Calu3 (cell line): ENCODE measurements at regions not wholly inside any gene's neighbourhood (a gene's known extent, or its start where the extent isn't known, plus 50 kb on each side); places are given as distances from the start of the nearest gene placed in this dataset.

ENCODE experiments used
- BruUV-seq: library from RNA; stranded (reverse); fragments of 400-500 nt; replicated peaks from 2 replicates; lab custom pipeline; 2021; lab: Mats Ljungman, UMichigan
- CTCF ChIA-PET: fragments of 300-600 bp; sonication (Branson Sonifier 250); formaldehyde crosslinking; loops from one replicate; lab custom pipeline; 2022; ENCODE audit warnings: antibody characterized with exemption; lab: Charles Lee
- DNase-seq: peaks from one replicate; pipeline ENCODE4 v3.0.0; 2022
- H3K27ac Mint-ChIP-seq: one replicate; pipeline ENCODE4 v1.8.0; 2022; ENCODE audit warnings: mixed read lengths; ENCODE audit not compliant: unreplicated experiment
- H3K27me3 Mint-ChIP-seq: one replicate; pipeline ENCODE4 v1.8.0; 2022; ENCODE audit warnings: mixed read lengths; ENCODE audit not compliant: unreplicated experiment
- H3K36me3 Mint-ChIP-seq: one replicate; pipeline ENCODE4 v1.8.0; 2022; ENCODE audit warnings: mild to moderate bottlenecking, moderate library complexity, mixed read lengths; ENCODE audit not compliant: insufficient read depth, unreplicated experiment
- H3K4me1 Mint-ChIP-seq: one replicate; pipeline ENCODE4 v1.8.0; 2022; ENCODE audit warnings: mild to moderate bottlenecking, low read depth, mixed read lengths; ENCODE audit not compliant: unreplicated experiment
- H3K4me3 Mint-ChIP-seq: one replicate; pipeline ENCODE4 v1.8.0; 2022; ENCODE audit warnings: mild to moderate bottlenecking, low read depth, moderate library complexity, mixed read lengths; ENCODE audit not compliant: unreplicated experiment
- H3K9me3 Mint-ChIP-seq: one replicate; pipeline ENCODE4 v1.8.0; 2022; ENCODE audit warnings: low read depth, mixed read lengths; ENCODE audit not compliant: unreplicated experiment
- intact Hi-C: fragments of 100-400 bp; cut with micrococcal nuclease; formaldehyde crosslinking; loops from one replicate; pipeline ENCODE4 v1.10.0; 2022; ENCODE audit not compliant: unreplicated experiment
- TF ChIP-seq, protein P1 (sequence below): fragments of 200-600 bp; IDR thresholded peaks from one replicate; pipeline ENCODE4 v1.8.0; 2022; ENCODE audit warnings: antibody characterized with exemption; ENCODE audit not compliant: unreplicated experiment

DNA sequence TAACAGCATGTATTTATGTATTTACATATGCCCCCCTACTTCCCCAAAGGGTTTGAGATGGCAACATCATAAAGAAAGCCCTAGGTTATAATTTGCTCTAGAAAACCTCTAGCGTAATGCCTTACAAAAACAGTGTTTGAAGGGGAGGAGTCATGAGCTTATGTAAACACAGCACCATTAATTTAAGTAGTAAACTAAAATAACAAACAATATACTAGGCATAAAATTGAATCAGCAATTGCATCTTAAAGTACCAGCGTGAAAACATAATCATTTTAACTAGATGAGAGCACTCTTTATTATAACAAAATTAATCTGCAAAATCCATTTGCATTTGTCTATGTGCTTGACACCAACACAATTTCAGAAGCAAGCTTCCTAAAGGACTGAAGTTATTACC lies 507.2 kb upstream of the NRP1 start:
- no peak for DNase-seq
- CTCF ChIA-PET, result interaction anchor here (0.6 kb wide), 1 partner anchor 407 kb away, joined by 3 read pairs; no protein-coding TSS in a partner anchor
- intact Hi-C loops, result no loop called here
- peaks cover 8% of the 10 kb centered on the region for H3K9me3 Mint-ChIP-seq
- H3K27me3 Mint-ChIP-seq, result no peaks in the 10 kb centered on the region
- no TSS peak for BruUV-seq
- H3K4me1 Mint-ChIP-seq, result no peaks in the 10 kb centered on the region
- no peaks in the 10 kb centered on the region for H3K36me3 Mint-ChIP-seq
- H3K4me3 Mint-ChIP-seq, result no peak overlapping the region
- H3K27ac Mint-ChIP-seq, result no peak overlapping the region
- TF ChIP-seq, protein P1, sequence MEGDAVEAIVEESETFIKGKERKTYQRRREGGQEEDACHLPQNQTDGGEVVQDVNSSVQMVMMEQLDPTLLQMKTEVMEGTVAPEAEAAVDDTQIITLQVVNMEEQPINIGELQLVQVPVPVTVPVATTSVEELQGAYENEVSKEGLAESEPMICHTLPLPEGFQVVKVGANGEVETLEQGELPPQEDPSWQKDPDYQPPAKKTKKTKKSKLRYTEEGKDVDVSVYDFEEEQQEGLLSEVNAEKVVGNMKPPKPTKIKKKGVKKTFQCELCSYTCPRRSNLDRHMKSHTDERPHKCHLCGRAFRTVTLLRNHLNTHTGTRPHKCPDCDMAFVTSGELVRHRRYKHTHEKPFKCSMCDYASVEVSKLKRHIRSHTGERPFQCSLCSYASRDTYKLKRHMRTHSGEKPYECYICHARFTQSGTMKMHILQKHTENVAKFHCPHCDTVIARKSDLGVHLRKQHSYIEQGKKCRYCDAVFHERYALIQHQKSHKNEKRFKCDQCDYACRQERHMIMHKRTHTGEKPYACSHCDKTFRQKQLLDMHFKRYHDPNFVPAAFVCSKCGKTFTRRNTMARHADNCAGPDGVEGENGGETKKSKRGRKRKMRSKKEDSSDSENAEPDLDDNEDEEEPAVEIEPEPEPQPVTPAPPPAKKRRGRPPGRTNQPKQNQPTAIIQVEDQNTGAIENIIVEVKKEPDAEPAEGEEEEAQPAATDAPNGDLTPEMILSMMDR, result no peak

DNA sequence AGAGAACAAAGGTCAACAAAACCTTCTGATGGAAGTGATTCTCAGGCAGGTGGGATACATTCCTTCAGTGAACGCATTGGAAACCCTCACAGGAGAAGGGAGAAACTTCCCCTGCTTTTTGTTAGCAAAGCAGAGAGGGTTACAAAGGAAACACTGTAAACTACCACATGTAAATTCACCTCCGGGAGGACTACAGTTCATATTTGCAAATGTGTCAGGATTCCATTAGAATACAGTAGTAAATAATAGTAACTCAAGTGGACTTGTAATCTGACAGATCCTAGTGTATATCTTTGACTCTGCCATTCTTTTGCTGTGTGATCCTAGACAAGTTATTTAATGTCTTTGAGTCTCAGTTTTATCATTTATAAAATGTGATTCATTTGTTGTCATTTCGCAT lies 504.3 kb upstream of the NRP1 start:
- intact Hi-C loops, result no loop called here
- Mint-ChIP-seq H3K4me3 (no peak overlapping the region), H3K27ac (no peak overlapping the region), H3K4me1 (no peaks in the 10 kb centered on the region), H3K9me3 (peaks cover 1% of the 10 kb centered on the region), H3K36me3 (no peaks in the 10 kb centered on the region), H3K27me3 (no peaks in the 10 kb centered on the region)
- TF ChIP-seq, protein P1, result no peak
- no TSS peak for BruUV-seq
- CTCF ChIA-PET, result no interaction called here
- DNase-seq, result no peak

DNA sequence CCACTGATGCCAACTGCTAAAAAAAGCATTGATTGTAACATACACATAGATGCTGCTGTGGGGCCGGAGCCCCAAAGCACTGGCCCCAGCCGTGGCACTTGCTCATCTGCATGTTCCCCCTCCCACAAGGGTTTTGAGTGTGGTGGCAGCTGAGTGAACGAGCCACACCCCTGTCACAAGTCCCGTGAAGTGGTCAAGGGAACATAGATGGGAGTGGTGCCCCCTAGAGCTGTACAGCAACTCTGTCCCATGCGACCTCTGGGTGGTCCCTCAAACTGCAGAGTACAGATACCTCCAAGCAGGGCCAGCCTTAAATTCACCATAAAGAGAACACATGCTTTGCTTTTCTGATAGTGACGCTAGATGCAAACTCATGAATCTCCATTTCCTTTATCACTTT lies 503.3 kb upstream of the NRP1 start:
- TF ChIP-seq, protein P1, result no peak
- intact Hi-C loops, result no loop called here
- BruUV-seq, result no TSS peak
- H3K27me3 Mint-ChIP-seq, result no peaks in the 10 kb centered on the region
- H3K36me3 Mint-ChIP-seq, result no peaks in the 10 kb centered on the region
- CTCF ChIA-PET, result no interaction called here
- H3K27ac Mint-ChIP-seq, result no peak overlapping the region
- no peaks in the 10 kb centered on the region for H3K4me1 Mint-ChIP-seq
- H3K4me3 Mint-ChIP-seq, result no peak overlapping the region
- no peaks in the 10 kb centered on the region for H3K9me3 Mint-ChIP-seq
- DNase-seq, result no peak

DNA sequence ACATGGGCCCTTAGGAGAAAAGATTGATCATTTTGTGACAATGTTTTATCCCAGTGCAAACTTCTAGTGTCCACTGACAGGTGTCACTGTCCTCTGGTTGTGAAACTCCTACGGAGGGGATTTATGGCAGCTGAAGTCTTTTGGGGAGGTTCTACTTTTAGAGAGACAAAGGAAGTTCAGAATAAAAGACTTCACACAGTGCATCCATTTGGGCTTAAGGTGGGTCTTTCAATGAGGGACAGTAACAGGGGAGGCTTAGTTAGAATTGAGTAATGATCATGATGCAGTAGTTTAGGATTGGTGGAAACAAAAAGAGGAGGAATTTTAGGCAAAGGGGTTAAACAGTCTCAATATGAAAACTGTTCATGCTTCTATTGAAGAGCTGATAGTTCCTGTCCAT lies 501.1 kb upstream of the NRP1 start:
- no peak overlapping the region for H3K4me3 Mint-ChIP-seq

More for the DNA sequence above, 501.1 kb upstream of the NRP1 start:
- no peaks in the 10 kb centered on the region for H3K27me3 Mint-ChIP-seq
- no peak for DNase-seq
- H3K27ac Mint-ChIP-seq, result no peak overlapping the region
- H3K4me1 Mint-ChIP-seq, result peaks cover 9% of the 10 kb centered on the region
- no peaks in the 10 kb centered on the region for H3K36me3 Mint-ChIP-seq
- CTCF ChIA-PET, result no interaction called here
- intact Hi-C loops, result no loop called here
- TF ChIP-seq, protein P1, result no peak
- H3K9me3 Mint-ChIP-seq, result no peaks in the 10 kb centered on the region
- BruUV-seq, result no TSS peak
